Prostate gland (tissue), 2 donors: ENCODE measurements at regions not wholly inside any gene's neighbourhood (a gene's known extent, or its start where the extent isn't known, plus 50 kb on each side); places are given as distances from the start of the nearest gene placed in this dataset.

Source experiments
- POLR2A ChIP-seq: fragments of 450-650 bp; IDR thresholded peaks from one replicate; pipeline ENCODE4 v1.6.1; 2016; ENCODE audit warnings: antibody characterized with exemption, mild to moderate bottlenecking
- POLR2AphosphoS5 ChIP-seq: sonication (generic); formaldehyde crosslinking; IDR thresholded peaks from one replicate; pipeline ENCODE4 v1.6.1; 2017; ENCODE audit warnings: antibody characterized with exemption
- TF ChIP-seq, protein P1 (sequence below), 4 experiments: fragments of 200-600 bp in 2 of 4; fragments of 450-650 bp in 2 of 4; sonication (generic) in 2 of 4; IDR thresholded peaks; 1 replicate in 3 of 4; 2 replicates in 1 of 4; pipeline ENCODE4 v1.5.1; 2016 to 2019; ENCODE audit warnings: antibody characterized with exemption in 4 of 4, mild to moderate bottlenecking in 2 of 4, moderate library complexity in 2 of 4

GRCh38 chr4:42306221-42307109 lies 90.8 kb upstream of the SHISA3 start:
- TF ChIP-seq, protein P1, sequence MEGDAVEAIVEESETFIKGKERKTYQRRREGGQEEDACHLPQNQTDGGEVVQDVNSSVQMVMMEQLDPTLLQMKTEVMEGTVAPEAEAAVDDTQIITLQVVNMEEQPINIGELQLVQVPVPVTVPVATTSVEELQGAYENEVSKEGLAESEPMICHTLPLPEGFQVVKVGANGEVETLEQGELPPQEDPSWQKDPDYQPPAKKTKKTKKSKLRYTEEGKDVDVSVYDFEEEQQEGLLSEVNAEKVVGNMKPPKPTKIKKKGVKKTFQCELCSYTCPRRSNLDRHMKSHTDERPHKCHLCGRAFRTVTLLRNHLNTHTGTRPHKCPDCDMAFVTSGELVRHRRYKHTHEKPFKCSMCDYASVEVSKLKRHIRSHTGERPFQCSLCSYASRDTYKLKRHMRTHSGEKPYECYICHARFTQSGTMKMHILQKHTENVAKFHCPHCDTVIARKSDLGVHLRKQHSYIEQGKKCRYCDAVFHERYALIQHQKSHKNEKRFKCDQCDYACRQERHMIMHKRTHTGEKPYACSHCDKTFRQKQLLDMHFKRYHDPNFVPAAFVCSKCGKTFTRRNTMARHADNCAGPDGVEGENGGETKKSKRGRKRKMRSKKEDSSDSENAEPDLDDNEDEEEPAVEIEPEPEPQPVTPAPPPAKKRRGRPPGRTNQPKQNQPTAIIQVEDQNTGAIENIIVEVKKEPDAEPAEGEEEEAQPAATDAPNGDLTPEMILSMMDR (IDR thresholded peaks at IDR 0.05): no peak
- TF ChIP-seq POLR2A (no peak), POLR2AphosphoS5 (no peak)
